HG02973 (cell line): ENCODE measurements at regions not wholly inside any gene's neighbourhood (a gene's known extent, or its start where the extent isn't known, plus 50 kb on each side); places are given as distances from the start of the nearest gene placed in this dataset.

Experiments
- ATAC-seq: cut with Tn5 transposase; IDR thresholded peaks from one replicate; pipeline ENCODE4 v1.9.1; 2021; ENCODE audit warnings: moderate library complexity; ENCODE audit not compliant: unreplicated experiment

DNA sequence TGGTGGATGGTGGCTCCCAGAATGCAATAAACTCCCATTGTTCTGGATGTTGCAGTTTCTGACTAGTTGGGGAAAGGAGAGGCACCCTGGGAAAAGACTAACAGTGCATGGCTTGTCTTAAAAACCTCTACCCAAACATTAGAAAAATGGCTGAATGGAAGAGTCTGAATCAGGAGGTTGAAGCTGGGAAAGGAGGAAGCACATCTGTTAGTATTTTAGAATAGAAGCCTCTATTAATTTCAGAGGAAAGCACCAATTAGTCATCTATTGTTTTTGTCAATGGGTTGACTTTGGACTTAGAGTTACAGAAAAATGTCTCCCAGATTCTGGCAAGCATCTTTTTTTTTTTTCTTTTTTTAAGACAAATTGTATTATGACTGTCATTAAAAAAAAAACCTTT is 56.1 kb upstream of the ELMO1 start:
- no peak for ATAC-seq

DNA sequence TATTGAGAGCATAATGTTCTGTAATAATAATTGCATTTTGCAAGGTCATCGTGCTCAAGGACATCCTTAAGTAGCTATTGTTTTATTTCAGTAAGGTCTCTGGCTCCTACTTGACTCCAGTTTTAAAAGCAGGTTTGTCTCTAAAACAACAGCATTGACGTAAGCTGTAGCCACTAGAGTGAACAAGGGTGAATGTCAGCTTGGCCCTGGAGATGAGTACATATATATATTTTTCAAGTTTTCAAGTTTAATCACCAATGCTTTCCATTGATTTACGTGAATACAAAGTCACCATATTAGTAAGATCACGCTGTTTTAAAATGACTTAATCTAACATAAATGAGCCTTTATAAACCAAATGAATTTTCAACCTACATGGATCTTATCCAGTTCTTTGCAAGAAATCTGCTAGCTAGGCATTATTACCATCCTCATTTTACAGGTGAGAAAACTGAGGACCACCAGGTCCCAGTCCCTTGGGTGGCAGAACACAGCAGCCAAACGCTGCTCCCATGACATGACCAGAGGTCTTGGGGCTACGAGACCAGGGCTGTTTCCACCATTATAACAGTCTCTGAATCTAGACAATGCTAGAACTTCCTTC is 57.2 kb upstream of the ELMO1 start:
- no peak for ATAC-seq

GRCh38 chr7:37508118-37508517 is 59.5 kb upstream of the ELMO1 start:
- ATAC-seq, result no peak

GRCh38 chr7:37510043-37510634 is 61.5 kb upstream of the ELMO1 start:
- no peak for ATAC-seq

DNA sequence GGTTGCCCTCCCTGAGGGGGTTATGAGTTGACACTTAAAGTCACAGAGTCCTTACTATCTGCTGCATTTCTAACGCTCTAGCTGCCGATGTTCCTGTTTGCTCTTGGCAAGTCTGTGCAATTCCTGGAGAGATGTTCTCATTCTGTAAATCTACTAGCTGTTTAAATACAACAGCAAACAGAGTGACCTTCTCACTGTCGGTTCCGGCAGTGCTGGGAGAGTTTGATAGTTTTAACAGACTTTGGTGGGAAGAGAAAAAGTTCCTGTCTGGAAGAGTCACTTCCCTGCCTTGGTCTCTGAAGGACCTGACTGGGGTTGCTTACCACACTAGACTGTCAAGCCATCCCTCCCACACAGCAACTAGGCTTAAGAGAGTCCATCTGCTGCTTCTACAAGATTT is 63.3 kb upstream of the ELMO1 start:
- no peak for ATAC-seq

- no peak for ATAC-seq
These were observed 65.8 kb upstream of the ELMO1 start for GRCh38 chr7:37514497-37514896.

- no peak for ATAC-seq
These were observed 68.0 kb upstream of the ELMO1 start for GRCh38 chr7:37516664-37517063.

DNA sequence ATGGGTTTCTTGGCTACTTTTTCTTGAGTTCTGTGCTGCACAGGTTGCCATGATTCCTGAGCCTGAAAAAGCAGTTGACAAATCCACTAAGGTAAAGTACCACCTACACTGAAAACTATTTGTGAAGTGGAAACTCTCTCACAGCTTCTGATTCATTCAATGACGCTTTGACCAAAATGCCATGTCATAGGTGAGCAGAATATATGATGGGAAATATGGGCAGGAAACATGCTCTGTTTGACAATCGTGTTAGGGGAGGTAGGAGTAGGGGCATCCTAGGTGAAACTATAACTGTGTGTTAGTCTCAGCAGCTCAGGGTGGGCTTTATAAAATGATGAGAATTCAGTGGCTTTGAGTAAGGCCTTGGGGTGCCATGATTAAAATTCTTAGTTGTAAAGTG is 69.6 kb upstream of the ELMO1 start:
- ATAC-seq, result no peak

DNA sequence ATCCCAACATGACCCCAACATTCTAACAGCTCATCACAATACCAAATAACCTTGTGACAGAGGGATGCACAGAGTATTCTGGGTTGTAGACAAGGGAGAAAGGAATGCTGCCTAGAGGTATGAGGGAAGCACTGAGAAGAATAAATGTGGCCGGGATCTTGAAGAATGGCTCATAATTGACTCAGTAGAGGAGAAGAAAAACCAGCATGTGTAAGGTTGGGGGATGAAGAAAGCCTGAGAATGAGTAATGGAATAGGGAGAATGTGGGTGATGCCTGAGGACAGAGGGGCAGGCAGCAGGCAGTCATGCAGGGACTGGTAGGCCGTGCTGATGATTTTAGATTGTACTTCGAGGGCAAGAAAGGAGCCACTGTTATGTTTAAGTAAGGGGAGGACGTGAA is 75.4 kb upstream of the ELMO1 start:
- no peak for ATAC-seq

- no peak for ATAC-seq
These were observed 76.1 kb upstream of the ELMO1 start for GRCh38 chr7:37524797-37525196.

- no peak for ATAC-seq
These were observed 78.0 kb upstream of the ELMO1 start for GRCh38 chr7:37526623-37527022.

- ATAC-seq, result no peak
These were observed 78.4 kb upstream of the ELMO1 start for GRCh38 chr7:37527109-37527508.

DNA sequence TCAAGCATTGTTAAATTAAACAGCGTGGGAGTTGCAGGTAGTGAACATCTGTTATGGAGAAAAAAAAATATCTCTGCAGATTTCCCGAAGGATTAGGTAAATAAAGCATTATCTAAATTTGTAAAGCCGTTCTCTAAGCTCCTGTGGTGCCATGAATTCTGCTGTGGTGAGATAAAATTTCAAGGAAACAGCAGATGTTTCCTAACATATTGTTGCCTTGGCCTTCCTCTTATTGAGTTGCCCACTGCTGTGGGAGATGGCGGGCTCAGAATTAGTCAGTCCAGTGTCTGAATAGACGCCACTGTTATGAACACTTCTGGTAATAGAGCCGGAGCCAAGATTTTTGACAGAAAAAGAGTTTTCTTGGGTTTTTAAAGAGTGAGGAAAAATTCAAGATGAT is 82.6 kb upstream of the ELMO1 start:
- ATAC-seq, result no peak

GRCh38 chr7:37532636-37533035 is 84.0 kb upstream of the ELMO1 start:
- ATAC-seq, result no peak

DNA sequence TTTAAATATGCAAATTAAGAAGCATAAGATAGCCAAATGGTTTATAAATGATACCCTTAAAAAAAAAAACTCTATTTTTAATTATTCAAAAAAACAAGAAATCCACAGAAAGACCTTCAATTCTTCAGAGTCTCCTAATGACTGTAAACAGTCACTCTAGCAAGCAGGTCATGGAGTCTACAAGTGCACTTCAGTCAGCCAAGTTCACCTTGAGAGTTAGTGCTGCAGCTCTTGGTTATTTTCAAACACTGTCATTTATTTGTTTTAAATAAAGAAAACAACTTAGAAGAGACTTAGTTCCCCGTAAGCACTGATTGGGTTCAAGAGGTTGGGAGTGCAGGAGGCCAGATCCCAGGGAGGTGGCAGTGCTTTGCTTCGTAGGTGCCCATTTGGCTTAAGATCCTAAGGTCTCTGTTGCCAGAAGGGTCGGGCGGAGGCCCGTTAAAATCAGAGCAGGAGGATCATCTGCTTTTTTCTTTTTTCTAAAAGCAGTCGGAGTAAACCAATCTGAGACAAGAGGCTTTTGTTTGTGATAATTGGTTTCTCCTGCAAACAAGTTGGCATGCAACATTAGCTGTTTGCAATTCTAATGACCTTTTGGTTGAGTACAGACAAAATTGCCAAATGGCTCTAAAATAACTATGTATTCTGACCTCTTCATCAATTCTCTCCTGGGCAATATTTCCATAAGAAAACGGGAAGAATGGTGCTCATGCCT is 86.4 kb upstream of the ELMO1 start:
- no peak for ATAC-seq

- ATAC-seq, result no peak
These were observed 87.2 kb upstream of the ELMO1 start for GRCh38 chr7:37535841-37536240.

DNA sequence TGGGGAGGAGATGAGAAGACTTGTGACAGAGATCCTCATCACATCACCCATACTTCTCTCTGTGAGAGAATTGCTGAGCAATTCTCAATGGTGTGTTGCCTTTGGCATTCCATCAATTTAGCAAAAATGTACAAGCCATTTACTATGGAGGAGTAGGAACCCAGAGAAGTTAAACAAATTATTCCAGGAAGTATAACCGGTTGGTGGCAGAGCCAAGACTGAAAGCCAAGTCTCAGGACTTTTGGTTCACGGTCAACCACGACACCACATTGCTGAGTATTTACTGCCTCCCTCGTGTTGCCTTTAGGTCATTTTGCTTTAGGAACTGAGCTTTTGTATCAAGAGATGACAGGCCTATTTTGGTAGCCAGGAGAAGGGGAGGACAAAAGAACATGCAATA is 88.0 kb upstream of the ELMO1 start:
- ATAC-seq, result no peak

DNA sequence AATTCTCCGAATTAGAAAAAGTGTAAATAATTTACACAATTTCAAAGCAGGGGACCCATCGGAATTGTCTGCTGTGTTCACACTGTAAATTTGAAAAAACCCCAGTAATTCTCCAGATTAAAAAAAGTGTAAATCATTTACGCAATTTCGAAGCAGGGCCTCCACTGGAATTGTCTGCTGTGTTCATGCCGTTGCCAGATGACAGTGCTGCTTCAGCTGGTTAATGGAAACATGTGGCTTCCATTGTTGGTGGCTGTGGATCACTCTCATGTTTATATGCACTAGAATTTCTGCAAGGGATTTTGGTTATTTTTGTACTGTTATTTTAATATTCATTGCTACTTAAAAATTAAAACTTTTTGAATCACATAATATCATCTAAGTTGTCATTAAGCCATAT is 88.8 kb upstream of the ELMO1 start:
- no peak for ATAC-seq

GRCh38 chr7:37538945-37539344 is 90.3 kb upstream of the ELMO1 start:
- no peak for ATAC-seq

DNA sequence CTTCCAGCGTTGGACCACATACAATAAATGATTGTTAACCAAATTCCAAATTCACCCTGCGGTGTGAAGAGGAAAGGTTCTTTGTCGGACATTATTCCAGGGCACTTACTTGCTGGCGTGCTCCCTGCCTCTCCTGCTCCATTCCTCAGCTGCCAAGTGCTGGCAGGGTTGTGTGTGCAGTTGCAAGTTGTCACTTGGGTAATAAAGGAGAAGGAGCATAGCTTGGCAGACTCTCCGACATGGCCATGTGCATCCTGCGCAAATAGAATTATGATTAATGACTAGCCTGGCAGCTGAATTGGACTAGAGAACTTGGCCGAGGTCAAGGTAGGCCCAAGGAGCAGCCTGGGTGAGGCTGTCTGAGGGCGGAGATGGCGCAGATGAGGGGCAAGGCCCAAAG is 92.3 kb upstream of the ELMO1 start:
- no peak for ATAC-seq

DNA sequence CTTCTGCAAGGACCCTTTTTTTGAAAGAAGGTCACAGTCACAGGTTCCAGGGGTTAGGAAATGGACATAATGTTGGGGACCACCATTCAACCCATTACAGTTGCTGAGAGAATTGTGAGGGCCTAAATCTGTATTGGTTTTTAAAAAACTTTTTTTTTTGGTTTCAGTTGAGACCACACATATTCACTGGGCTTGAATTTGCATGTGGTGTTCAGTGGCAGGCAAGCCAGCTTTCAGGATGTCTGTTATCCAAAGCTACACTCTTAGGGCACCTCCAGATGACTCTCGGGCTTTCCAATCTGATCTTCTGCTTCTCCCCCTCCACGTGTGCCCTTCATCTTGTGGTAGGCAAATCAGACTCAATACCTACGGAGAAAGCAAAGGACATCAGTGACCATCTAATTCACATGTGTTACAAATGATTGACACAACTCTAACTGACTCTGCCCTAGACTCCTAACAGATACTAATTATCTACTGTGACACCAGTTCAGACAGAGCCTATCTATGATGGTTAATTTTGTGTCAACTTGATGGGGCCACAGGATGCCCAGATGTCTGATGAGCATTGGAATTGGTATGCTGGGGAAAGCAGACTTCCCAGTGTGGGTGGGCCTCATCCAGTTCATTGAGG is 93.3 kb upstream of the ELMO1 start:
- ATAC-seq, result peak; percentile 79
